SU-DHL-6 (cell line): ENCODE measurements at regions not wholly inside any gene's neighbourhood (a gene's known extent, or its start where the extent isn't known, plus 50 kb on each side); places are given as distances from the start of the nearest gene placed in this dataset.

Experiments
- CTCF ChIP-seq: fragments of 200-600 bp; sonication (generic); IDR thresholded peaks from one replicate; pipeline ENCODE4 v1.5.1; 2017; ENCODE audit warnings: antibody characterized with exemption, mild to moderate bottlenecking, low read length, moderate library complexity; ENCODE audit not compliant: insufficient read depth, poor library complexity, severe bottlenecking
- EZH2phosphoT487 ChIP-seq: fragments of 200-600 bp; sonication (generic), shearing (Covaris generic); conservative IDR thresholded peaks from 2 replicates; pipeline ENCODE4 v1.6.1; 2018; ENCODE audit warnings: mild to moderate bottlenecking, antibody characterized with exemption, low read length, moderate library complexity, mixed read lengths

DNA sequence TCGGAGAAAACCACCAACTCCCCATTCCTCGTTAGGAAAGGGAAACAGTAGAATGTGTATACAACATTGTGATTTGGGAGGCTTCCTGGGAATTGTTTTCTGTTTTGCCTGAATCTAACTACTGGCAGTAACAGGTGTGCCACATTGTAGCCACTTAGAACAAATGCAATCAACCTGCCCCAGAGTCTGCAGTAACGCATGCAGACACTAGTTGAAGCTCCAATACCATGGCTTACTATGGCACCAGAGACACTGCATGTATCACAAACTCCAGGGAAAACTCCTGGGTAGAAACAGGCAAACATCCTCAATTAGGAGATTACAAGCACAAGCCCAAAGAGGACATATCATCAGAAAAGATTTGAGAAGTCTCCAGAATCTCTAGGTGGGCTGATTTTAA lies 154.2 kb upstream of the NEIL3 start:
- TF ChIP-seq CTCF = no peak
- no peak for TF ChIP-seq EZH2phosphoT487
